SK-N-SH (cell line): ENCODE measurements at regions not wholly inside any gene's neighbourhood (a gene's known extent, or its start where the extent isn't known, plus 50 kb on each side); places are given as distances from the start of the nearest gene placed in this dataset.

Source experiments
- CTCF ChIA-PET: fragments of 300-600, 350-600 bp; formaldehyde crosslinking; extraction: SDS; loops from one replicate; lab custom pipeline; 2021; lab: Yijun Ruan, JAX
- POLR2A ChIA-PET: fragments of 350-600 bp; sonication (Branson Sonifier 250); formaldehyde crosslinking; extraction: SDS; loops from one replicate; lab custom pipeline; 2020; ENCODE audit warnings: antibody characterized with exemption, inconsistent platforms; lab: Yijun Ruan, JAX
- DNase-seq: peaks from one replicate; pipeline ENCODE4 v3.0.0; 2012
- H2AFZ ChIP-seq: fragments of 200-600 bp; sonication (generic); 2 replicates; pipeline ENCODE4 v1.8.1; 2016; ENCODE audit warnings: antibody characterized with exemption, mild to moderate bottlenecking, low read depth
- H3F3A ChIP-seq: fragments of 200-600 bp; sonication (generic); replicated peaks from 2 replicates; pipeline ENCODE3; 2016; ENCODE audit warnings: antibody characterized with exemption, mild to moderate bottlenecking; ENCODE audit not compliant: insufficient read depth
- H3K27ac ChIP-seq, 2 experiments: fragments of 200-500 bp in 1 of 2; fragments of 200-600 bp in 1 of 2; sonication (Bioruptor generic) in 1 of 2; sonication (generic), shearing (Covaris generic) in 1 of 2; 2 replicates each; pipeline versions ENCODE4 v1.5.1 to v1.6.1; 2014 to 2016; ENCODE audit warnings: low read depth in 2 of 2, inconsistent platforms in 1 of 2, low read length in 1 of 2, mild to moderate bottlenecking in 1 of 2, mixed read lengths in 1 of 2
- H3K27me3 ChIP-seq: fragments of 200-600 bp; sonication (generic), shearing (Covaris generic); 2 replicates; pipeline ENCODE4 v1.6.1; 2016; ENCODE audit warnings: mixed run types; ENCODE audit not compliant: insufficient read depth
- H3K36me3 ChIP-seq, 2 experiments: fragments of 200-500 bp in 1 of 2; fragments of 200-600 bp in 1 of 2; sonication (Bioruptor generic) in 1 of 2; sonication (generic) in 1 of 2; replicated peaks in 1 of 2; 2 replicates each; pipeline versions ENCODE3 to v1.5.1; 2014 to 2016; ENCODE audit warnings: low read length in 1 of 2, mild to moderate bottlenecking in 1 of 2; ENCODE audit not compliant: insufficient read depth in 2 of 2, control insufficient read depth in 1 of 2
- H3K4me1 ChIP-seq, 2 experiments: fragments of 200-500 bp in 1 of 2; fragments of 200-600 bp in 1 of 2; sonication (Bioruptor generic) in 1 of 2; sonication (generic), shearing (Covaris generic) in 1 of 2; 2 replicates each; pipeline versions ENCODE4 v1.5.1 to v1.6.1; 2014 to 2016; ENCODE audit warnings: low read depth in 1 of 2, low read length in 1 of 2, mixed run types in 1 of 2; ENCODE audit not compliant: insufficient read depth in 2 of 2, control insufficient read depth in 1 of 2
- H3K4me2 ChIP-seq: fragments of 200-600 bp; sonication (generic), shearing (Covaris generic); 2 replicates; pipeline ENCODE4 v1.6.1; 2017; ENCODE audit warnings: mixed run types
- H3K4me3 ChIP-seq, 2 experiments: fragments of 200-500 bp in 1 of 2; fragments of 200-600 bp in 1 of 2; sonication (Bioruptor generic) in 1 of 2; sonication (generic), shearing (Covaris generic) in 1 of 2; 2 replicates each; pipeline versions ENCODE4 v1.5.1 to v1.8.1; 2014 to 2016; ENCODE audit warnings: low read depth in 2 of 2, inconsistent platforms in 1 of 2, low read length in 1 of 2, mild to moderate bottlenecking in 1 of 2, mixed read lengths in 1 of 2, moderate library complexity in 1 of 2
- H3K79me2 ChIP-seq: fragments of 200-600 bp; sonication (generic); 2 replicates; pipeline ENCODE4 v1.8.1; 2017; ENCODE audit warnings: mild to moderate bottlenecking; ENCODE audit not compliant: insufficient read depth
- H3K9ac ChIP-seq: fragments of 200-600 bp; sonication (generic); 2 replicates; pipeline ENCODE4 v1.6.1; 2017; ENCODE audit warnings: mixed run types
- H3K9me2 ChIP-seq: fragments of 200-600 bp; sonication (generic); 2 replicates; pipeline ENCODE4 v1.6.1; 2017; ENCODE audit warnings: mixed run types
- H3K9me3 ChIP-seq: fragments of 200-600 bp; sonication (generic); 2 replicates; pipeline ENCODE4 v1.6.1; 2017; ENCODE audit warnings: mixed run types, mild to moderate bottlenecking, moderate library complexity
- H4K20me1 ChIP-seq: fragments of 200-600 bp; sonication (generic); 2 replicates; pipeline ENCODE4 v1.6.1; 2017; ENCODE audit warnings: mild to moderate bottlenecking, mixed run types; ENCODE audit not compliant: insufficient read depth
- CHD2 ChIP-seq: fragments of 150-350 bp; IDR thresholded peaks from 2 replicates; pipeline ENCODE4 v1.6.1; 2018; ENCODE audit warnings: low read length; ENCODE audit not compliant: partially characterized antibody
- EP300 ChIP-seq, 2 experiments: IDR thresholded peaks; 2 replicates each; pipeline versions ENCODE4 v1.4.0 to v1.6.1; 2012; ENCODE audit warnings: borderline replicate concordance in 1 of 2, low read depth in 1 of 2, low read length in 1 of 2
- FOSL2 ChIP-seq: IDR thresholded peaks from 2 replicates; pipeline ENCODE4 v1.4.0; 2012; ENCODE audit warnings: low read depth, mild to moderate bottlenecking, moderate library complexity, borderline replicate concordance
- FOXJ3 ChIP-seq: sonication (generic); formaldehyde crosslinking; IDR thresholded peaks from 2 replicates; pipeline ENCODE4 v1.5.1; 2020; ENCODE audit warnings: mild to moderate bottlenecking, missing genetic modification reagents
- FOXM1 ChIP-seq: IDR thresholded peaks from 2 replicates; pipeline ENCODE4 v1.4.0; 2012; ENCODE audit warnings: low read depth, mild to moderate bottlenecking
- JUND ChIP-seq: IDR thresholded peaks from 2 replicates; pipeline ENCODE4 v1.4.0; 2012
- NFIC ChIP-seq: IDR thresholded peaks from 2 replicates; pipeline ENCODE4 v1.4.0; 2012; ENCODE audit warnings: borderline replicate concordance
- PBX3 ChIP-seq: IDR thresholded peaks from 2 replicates; pipeline ENCODE4; 2012
- RCOR1 ChIP-seq: fragments of 150-350 bp; IDR thresholded peaks from 2 replicates; pipeline ENCODE4 v1.6.1; 2017; ENCODE audit warnings: antibody characterized with exemption, low read length
- RXRA ChIP-seq: IDR thresholded peaks from 2 replicates; pipeline ENCODE4 v1.4.0; 2012; ENCODE audit warnings: low read depth, mild to moderate bottlenecking, borderline replicate concordance
- SIN3A ChIP-seq: IDR thresholded peaks from 2 replicates; pipeline ENCODE4 v1.6.1; 2012; ENCODE audit warnings: low read depth, mild to moderate bottlenecking, low read length, moderate library complexity, borderline replicate concordance
- SMC3 ChIP-seq: IDR thresholded peaks from 2 replicates; pipeline ENCODE4 v1.6.1; 2012; ENCODE audit warnings: low read depth, low read length, improper control_type of control experiment
- TCF12 ChIP-seq: IDR thresholded peaks from 2 replicates; pipeline ENCODE4 v1.4.0; 2012
- TEAD4 ChIP-seq: IDR thresholded peaks from 2 replicates; pipeline ENCODE4 v1.4.0; 2012; ENCODE audit warnings: mild to moderate bottlenecking, borderline replicate concordance; ENCODE audit not compliant: insufficient read depth
- WGBS: methylation state at CpG from one replicate; pipeline ENCODE4 v1.1.6; 2017; ENCODE audit warnings: low lambda C conversion rate; 5-methylcytosine and 5-hydroxymethylcytosine counted together
- TF ChIP-seq, protein P1 (sequence below): IDR thresholded peaks from 2 replicates; pipeline ENCODE4 v1.4.0; 2012; ENCODE audit warnings: low read depth, borderline replicate concordance
- TF ChIP-seq, protein P2 (sequence below): fragments of 200-600 bp; sonication (generic); IDR thresholded peaks from 2 replicates; pipeline ENCODE4 v1.6.1; 2017; ENCODE audit warnings: antibody characterized with exemption, mild to moderate bottlenecking, moderate library complexity

DNA sequence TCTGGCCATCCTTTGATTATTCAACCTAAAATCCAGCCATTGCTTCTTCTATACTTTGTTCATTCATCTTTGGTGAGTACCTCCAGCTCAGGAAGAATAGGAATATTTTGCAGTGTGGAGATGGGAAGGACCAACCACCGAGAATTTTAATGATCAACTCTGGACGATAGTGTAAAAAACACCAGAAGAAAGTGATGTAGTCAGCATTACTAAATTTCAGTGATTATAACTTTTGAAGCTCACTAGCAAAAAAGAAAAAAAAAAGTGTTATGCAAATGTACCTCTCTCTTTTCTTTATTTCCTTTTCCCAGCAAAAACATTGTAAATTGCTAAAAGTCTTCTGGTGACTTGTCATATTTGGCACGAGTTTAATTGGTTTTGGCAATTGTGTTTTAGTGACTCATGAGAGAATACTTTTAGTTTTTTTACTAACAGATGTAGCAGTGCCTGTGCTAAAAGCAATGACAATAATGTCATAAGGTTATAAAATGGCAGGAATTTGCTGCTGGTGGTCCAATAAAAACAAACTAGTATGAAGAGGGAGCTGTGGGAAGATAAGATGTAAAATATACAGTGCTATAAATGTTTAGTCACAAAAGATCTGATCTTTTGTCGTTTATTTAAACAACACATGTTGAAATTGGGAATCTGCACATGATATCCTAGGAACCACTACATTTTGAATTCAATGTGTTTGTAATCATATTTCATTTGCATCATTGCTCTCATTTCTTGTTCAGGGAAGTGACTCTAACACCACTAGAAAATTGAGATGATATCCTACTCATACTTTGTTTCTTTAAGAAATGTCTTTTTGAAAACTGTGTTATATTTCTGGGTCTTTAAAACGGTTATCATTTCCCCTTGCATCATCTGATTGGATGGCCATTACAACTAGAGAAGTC is 81.3 kb upstream of the ERCC6L2 start:
- no peak overlapping the region for H2AFZ ChIP-seq
- DNase-seq, result no peak
- POLR2A ChIA-PET, result no interaction called here

More for the DNA sequence above, 81.3 kb upstream of the ERCC6L2 start:
- Histone ChIP-seq H3K9me2 (no peaks in the 10 kb centered on the region), H3K36me3 (no peaks in the 10 kb centered on the region), H3K4me2 (peak overlapping the region; percentile 10; the same call in 1 of the 2 replicates), H3K9me3 (no peaks in the 10 kb centered on the region), H3F3A (peaks cover 17% of the 10 kb centered on the region), H3K79me2 (no peaks in the 10 kb centered on the region), H3K27me3 (no peaks in the 10 kb centered on the region), H3K4me1 (peaks cover 0 to 9% of the 10 kb centered on the region in 2 experiments; a peak in 3 of 4 replicates), H3K4me3 (no peak overlapping the region), H4K20me1 (no peaks in the 10 kb centered on the region), H3K9ac (no peak overlapping the region), H3K27ac (peak overlapping the region in 1 of 2 experiments; percentile 51; a peak in 2 of 4 replicates)
- CTCF ChIA-PET, result no interaction called here
- 29% methylated on average over 5 of the region's 5 CpGs for WGBS
- TF ChIP-seq FOXM1 (peak; percentile 36; the same call in 1 of the 2 replicates), RXRA (peak; percentile 64), RCOR1 (no peak), SMC3 (no peak), PBX3 (peak; percentile 89), FOXJ3 (CRISPR knock-in tag) (no peak), TCF12 (peak; percentile 94), SIN3A (0 out of 2 replicates have a peak, but pooled peaks have one; percentile 20), EP300 (IDR thresholded peaks at IDR 0.05; ENCODE audit: borderline replicate concordance in 1 of 2, low read depth in 1 of 2, low read length in 1 of 2) (peak in 1 of 2 experiments; percentile 63; a peak in 1 of 4 replicates), FOSL2 (peak; percentile 80), NFIC (peak; percentile 93), TEAD4 (peak; percentile 87), CHD2 (no peak), JUND (peak; percentile 81)
- TF ChIP-seq, protein P1, sequence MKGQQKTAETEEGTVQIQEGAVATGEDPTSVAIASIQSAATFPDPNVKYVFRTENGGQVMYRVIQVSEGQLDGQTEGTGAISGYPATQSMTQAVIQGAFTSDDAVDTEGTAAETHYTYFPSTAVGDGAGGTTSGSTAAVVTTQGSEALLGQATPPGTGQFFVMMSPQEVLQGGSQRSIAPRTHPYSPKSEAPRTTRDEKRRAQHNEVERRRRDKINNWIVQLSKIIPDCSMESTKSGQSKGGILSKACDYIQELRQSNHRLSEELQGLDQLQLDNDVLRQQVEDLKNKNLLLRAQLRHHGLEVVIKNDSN, result no peak
- TF ChIP-seq, protein P2, sequence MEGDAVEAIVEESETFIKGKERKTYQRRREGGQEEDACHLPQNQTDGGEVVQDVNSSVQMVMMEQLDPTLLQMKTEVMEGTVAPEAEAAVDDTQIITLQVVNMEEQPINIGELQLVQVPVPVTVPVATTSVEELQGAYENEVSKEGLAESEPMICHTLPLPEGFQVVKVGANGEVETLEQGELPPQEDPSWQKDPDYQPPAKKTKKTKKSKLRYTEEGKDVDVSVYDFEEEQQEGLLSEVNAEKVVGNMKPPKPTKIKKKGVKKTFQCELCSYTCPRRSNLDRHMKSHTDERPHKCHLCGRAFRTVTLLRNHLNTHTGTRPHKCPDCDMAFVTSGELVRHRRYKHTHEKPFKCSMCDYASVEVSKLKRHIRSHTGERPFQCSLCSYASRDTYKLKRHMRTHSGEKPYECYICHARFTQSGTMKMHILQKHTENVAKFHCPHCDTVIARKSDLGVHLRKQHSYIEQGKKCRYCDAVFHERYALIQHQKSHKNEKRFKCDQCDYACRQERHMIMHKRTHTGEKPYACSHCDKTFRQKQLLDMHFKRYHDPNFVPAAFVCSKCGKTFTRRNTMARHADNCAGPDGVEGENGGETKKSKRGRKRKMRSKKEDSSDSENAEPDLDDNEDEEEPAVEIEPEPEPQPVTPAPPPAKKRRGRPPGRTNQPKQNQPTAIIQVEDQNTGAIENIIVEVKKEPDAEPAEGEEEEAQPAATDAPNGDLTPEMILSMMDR, result no peak
